ENCODE measurements at regions not wholly inside any gene's neighbourhood (a gene's known extent, or its start where the extent isn't known, plus 50 kb on each side); places are given as distances from the start of the nearest gene placed in this dataset.
"Not testable (repeated sequence)": the region's sequence is repeated elsewhere in the genome, so short reads cannot be mapped to it uniquely, and the experiment has no call there.

DNA sequence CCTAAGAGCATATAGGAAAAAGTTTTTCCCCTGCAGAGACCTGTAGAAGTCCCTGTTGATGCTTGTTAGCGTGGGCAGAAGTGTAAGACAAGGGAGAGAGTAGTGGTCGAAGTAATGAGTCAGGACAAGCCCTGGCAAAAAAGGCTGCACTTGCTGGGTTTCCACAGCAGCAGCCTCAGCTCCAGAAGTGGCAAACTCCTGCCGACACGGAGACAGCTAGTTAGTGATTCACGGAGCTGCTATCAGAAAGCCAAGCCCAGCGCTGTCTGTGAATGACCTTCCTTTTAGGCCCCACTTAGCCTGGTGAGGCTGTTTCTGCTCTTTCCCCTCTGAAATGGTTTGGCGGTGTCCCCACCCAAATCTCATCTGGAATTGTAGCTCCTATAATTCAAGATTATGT, 109.1 kb downstream of the FAM50B start:
- Histone ChIP-seq H3K4me1 (ENCODE audit: control insufficient read depth in 2 of 2, insufficient read depth in 2 of 2, low read length in 2 of 2) (no peaks in the 10 kb centered on the region), H3K27ac (ENCODE audit: low read depth in 2 of 2, low read length in 2 of 2) (no peak overlapping the region), H3K27me3 (ENCODE audit: control insufficient read depth in 2 of 2, insufficient read depth in 2 of 2, low read length in 2 of 2) (peaks cover 0 to 2% of the 10 kb centered on the region in 2 donors), H3K9me3 (ENCODE audit: control insufficient read depth in 2 of 2, low read length in 2 of 2) (no peaks in the 10 kb centered on the region), H3K4me3 (ENCODE audit: low read length in 2 of 2) (no peak overlapping the region), H3K9ac (ENCODE audit: low read depth in 1 of 2, low read length in 2 of 2) (no peak overlapping the region), H3K36me3 (ENCODE audit: control insufficient read depth in 2 of 2, insufficient read depth in 2 of 2, low read length in 2 of 2) (no peaks in the 10 kb centered on the region)

DNA sequence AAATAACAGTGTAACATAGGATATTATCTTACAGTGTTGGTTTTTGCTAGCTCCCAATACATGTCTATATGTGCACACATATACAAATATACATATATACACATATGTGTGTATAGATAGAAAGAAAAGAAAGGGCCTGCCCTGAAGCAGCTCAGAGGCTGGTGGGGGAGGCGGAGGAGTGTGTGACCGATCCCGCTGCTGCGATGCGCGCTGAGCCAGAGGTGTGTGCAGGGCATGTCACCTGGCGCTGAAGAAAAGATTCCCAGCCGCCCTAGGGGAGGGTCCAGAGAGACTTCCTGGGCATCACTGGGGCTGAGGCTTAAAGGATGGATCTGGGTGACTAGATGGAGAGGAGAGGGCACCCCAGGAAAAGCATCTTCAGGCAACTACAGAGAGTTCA, 110.2 kb downstream of the FAM50B start:
- Histone ChIP-seq H3K27ac (ENCODE audit: low read depth in 2 of 2, low read length in 2 of 2) (no peak overlapping the region), H3K4me3 (ENCODE audit: low read length in 2 of 2) (no peak overlapping the region), H3K4me1 (ENCODE audit: control insufficient read depth in 2 of 2, insufficient read depth in 2 of 2, low read length in 2 of 2) (no peaks in the 10 kb centered on the region), H3K9me3 (ENCODE audit: control insufficient read depth in 2 of 2, low read length in 2 of 2) (no peaks in the 10 kb centered on the region), H3K36me3 (ENCODE audit: control insufficient read depth in 2 of 2, insufficient read depth in 2 of 2, low read length in 2 of 2) (no peaks in the 10 kb centered on the region), H3K27me3 (ENCODE audit: control insufficient read depth in 2 of 2, insufficient read depth in 2 of 2, low read length in 2 of 2) (peaks cover 0 to 2% of the 10 kb centered on the region in 2 donors), H3K9ac (ENCODE audit: low read depth in 1 of 2, low read length in 2 of 2) (no peak overlapping the region)

DNA sequence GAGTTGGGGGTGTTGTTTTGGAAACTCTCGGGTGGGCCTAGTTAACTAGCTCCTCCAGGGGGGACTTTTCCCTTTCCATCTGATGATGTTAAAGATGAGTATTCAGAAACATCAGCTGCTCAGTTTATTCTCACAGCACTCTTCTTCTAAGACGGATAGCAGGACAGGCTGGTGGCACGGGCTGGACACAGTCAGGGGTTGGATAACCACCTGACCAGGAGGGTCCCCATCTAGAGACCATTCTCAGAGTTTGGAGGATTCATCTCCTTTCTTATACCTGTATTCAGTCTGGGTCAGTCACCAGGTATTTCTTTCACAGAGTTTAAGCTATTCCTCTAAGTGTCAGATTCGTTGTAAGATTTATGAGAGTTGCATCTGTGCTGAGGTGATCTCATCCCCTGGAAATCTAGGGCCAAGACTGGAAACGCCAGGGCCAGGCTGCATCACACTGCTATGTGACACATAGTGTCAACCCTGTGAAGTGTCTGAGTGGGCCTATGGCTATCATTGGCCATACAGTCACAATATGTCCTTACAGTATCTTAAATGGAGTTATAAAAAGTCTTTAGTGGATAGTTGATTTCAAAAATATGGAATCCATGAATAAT, 111.7 kb downstream of the FAM50B start:
- peaks cover 0 to 2% of the 10 kb centered on the region in 2 donors for H3K27me3 ChIP-seq (ENCODE audit: control insufficient read depth in 2 of 2, insufficient read depth in 2 of 2, low read length in 2 of 2)
- H3K9ac ChIP-seq (ENCODE audit: low read depth in 1 of 2, low read length in 2 of 2), result no peak overlapping the region
- no peaks in the 10 kb centered on the region for H3K4me1 ChIP-seq (ENCODE audit: control insufficient read depth in 2 of 2, insufficient read depth in 2 of 2, low read length in 2 of 2)
- no peak overlapping the region for H3K4me3 ChIP-seq (ENCODE audit: low read length in 2 of 2)
- no peak overlapping the region for H3K27ac ChIP-seq (ENCODE audit: low read depth in 2 of 2, low read length in 2 of 2)
- no peaks in the 10 kb centered on the region for H3K36me3 ChIP-seq (ENCODE audit: control insufficient read depth in 2 of 2, insufficient read depth in 2 of 2, low read length in 2 of 2)
- no peaks in the 10 kb centered on the region for H3K9me3 ChIP-seq (ENCODE audit: control insufficient read depth in 2 of 2, low read length in 2 of 2)

GRCh38 chr6:3961581-3962215, 112.5 kb downstream of the FAM50B start:
- Histone ChIP-seq H3K4me3 (ENCODE audit: low read length in 2 of 2) (no peak overlapping the region), H3K9me3 (ENCODE audit: control insufficient read depth in 2 of 2, low read length in 2 of 2) (no peaks in the 10 kb centered on the region), H3K27ac (ENCODE audit: low read depth in 2 of 2, low read length in 2 of 2) (no peak overlapping the region), H3K27me3 (ENCODE audit: control insufficient read depth in 2 of 2, insufficient read depth in 2 of 2, low read length in 2 of 2) (peaks cover 0 to 2% of the 10 kb centered on the region in 2 donors), H3K9ac (ENCODE audit: low read depth in 1 of 2, low read length in 2 of 2) (no peak overlapping the region), H3K4me1 (ENCODE audit: control insufficient read depth in 2 of 2, insufficient read depth in 2 of 2, low read length in 2 of 2) (no peaks in the 10 kb centered on the region), H3K36me3 (ENCODE audit: control insufficient read depth in 2 of 2, insufficient read depth in 2 of 2, low read length in 2 of 2) (no peaks in the 10 kb centered on the region)

GRCh38 chr6:3962291-3963280, 113.4 kb downstream of the FAM50B start:
- Histone ChIP-seq H3K27me3 (ENCODE audit: control insufficient read depth in 2 of 2, insufficient read depth in 2 of 2, low read length in 2 of 2) (peaks cover 0 to 2% of the 10 kb centered on the region in 2 donors), H3K4me1 (ENCODE audit: control insufficient read depth in 2 of 2, insufficient read depth in 2 of 2, low read length in 2 of 2) (no peaks in the 10 kb centered on the region), H3K9me3 (ENCODE audit: control insufficient read depth in 2 of 2, low read length in 2 of 2) (no peaks in the 10 kb centered on the region), H3K9ac (ENCODE audit: low read depth in 1 of 2, low read length in 2 of 2) (no peak overlapping the region), H3K27ac (ENCODE audit: low read depth in 2 of 2, low read length in 2 of 2) (no peak overlapping the region), H3K36me3 (ENCODE audit: control insufficient read depth in 2 of 2, insufficient read depth in 2 of 2, low read length in 2 of 2) (no peaks in the 10 kb centered on the region), H3K4me3 (ENCODE audit: low read length in 2 of 2) (no peak overlapping the region)

DNA sequence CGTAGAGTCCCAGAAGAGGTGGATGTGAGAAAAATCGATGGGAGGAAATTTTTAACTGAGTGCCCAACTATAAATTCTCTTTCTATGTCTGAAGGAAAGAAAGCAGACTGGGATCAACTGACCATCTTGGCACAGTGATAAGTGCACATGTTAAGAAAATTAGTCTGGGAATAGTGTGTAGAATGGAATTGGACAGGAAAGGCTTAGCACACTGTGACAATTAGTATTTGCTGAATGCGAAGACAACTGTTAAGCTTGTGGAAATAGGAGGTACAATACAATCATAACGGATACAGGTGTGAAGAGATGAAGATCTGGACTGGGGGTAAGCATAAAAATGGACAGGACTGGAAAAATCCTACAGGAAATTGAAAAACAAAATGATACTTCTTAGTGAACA, 114.3 kb downstream of the FAM50B start:
- Histone ChIP-seq H3K36me3 (ENCODE audit: control insufficient read depth in 2 of 2, insufficient read depth in 2 of 2, low read length in 2 of 2) (no peaks in the 10 kb centered on the region), H3K9me3 (ENCODE audit: control insufficient read depth in 2 of 2, low read length in 2 of 2) (no peaks in the 10 kb centered on the region), H3K9ac (ENCODE audit: low read depth in 1 of 2, low read length in 2 of 2) (no peak overlapping the region), H3K27ac (ENCODE audit: low read depth in 2 of 2, low read length in 2 of 2) (no peak overlapping the region), H3K27me3 (ENCODE audit: control insufficient read depth in 2 of 2, insufficient read depth in 2 of 2, low read length in 2 of 2) (no peaks in the 10 kb centered on the region), H3K4me1 (ENCODE audit: control insufficient read depth in 2 of 2, insufficient read depth in 2 of 2, low read length in 2 of 2) (no peaks in the 10 kb centered on the region), H3K4me3 (ENCODE audit: low read length in 2 of 2) (no peak overlapping the region)

GRCh38 chr6:3965071-3965718, 113.7 kb downstream of the FAM217A start:
- H3K4me1 ChIP-seq (ENCODE audit: control insufficient read depth in 2 of 2, insufficient read depth in 2 of 2, low read length in 2 of 2), result no peaks in the 10 kb centered on the region
- H3K4me3 ChIP-seq (ENCODE audit: low read length in 2 of 2), result no peak overlapping the region
- no peaks in the 10 kb centered on the region for H3K27me3 ChIP-seq (ENCODE audit: control insufficient read depth in 2 of 2, insufficient read depth in 2 of 2, low read length in 2 of 2)
- H3K9me3 ChIP-seq (ENCODE audit: control insufficient read depth in 2 of 2, low read length in 2 of 2), result no peaks in the 10 kb centered on the region
- H3K36me3 ChIP-seq (ENCODE audit: control insufficient read depth in 2 of 2, insufficient read depth in 2 of 2, low read length in 2 of 2), result no peaks in the 10 kb centered on the region
- no peak overlapping the region for H3K9ac ChIP-seq (ENCODE audit: low read depth in 1 of 2, low read length in 2 of 2)
- H3K27ac ChIP-seq (ENCODE audit: low read depth in 2 of 2, low read length in 2 of 2), result no peak overlapping the region

DNA sequence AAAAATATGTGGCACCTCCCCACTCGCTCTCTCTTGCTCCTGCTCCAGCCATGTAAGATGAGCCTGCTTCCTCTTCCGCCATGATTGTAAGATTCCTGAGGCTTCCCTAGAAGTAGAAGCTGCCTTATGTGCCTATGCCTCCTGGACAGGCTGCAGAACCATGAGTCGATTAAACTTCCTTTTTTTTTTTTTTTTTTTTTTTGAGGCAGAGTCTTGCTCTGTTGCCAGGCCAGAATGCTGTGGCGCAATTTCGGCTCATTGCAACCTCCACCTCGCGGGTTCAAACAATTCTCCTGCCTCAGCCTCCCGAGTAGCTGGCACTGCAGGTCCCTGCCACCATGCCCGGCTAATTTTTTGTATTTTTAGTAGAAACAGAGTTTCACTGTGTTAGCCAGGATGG, 112.5 kb downstream of the FAM217A start:
- Histone ChIP-seq H3K9ac (ENCODE audit: low read depth in 1 of 2, low read length in 2 of 2) (no peak overlapping the region), H3K27ac (ENCODE audit: low read depth in 2 of 2, low read length in 2 of 2) (no peak overlapping the region), H3K4me3 (ENCODE audit: low read length in 2 of 2) (no peak overlapping the region), H3K9me3 (ENCODE audit: control insufficient read depth in 2 of 2, low read length in 2 of 2) (no peaks in the 10 kb centered on the region), H3K36me3 (ENCODE audit: control insufficient read depth in 2 of 2, insufficient read depth in 2 of 2, low read length in 2 of 2) (no peaks in the 10 kb centered on the region), H3K4me1 (ENCODE audit: control insufficient read depth in 2 of 2, insufficient read depth in 2 of 2, low read length in 2 of 2) (no peaks in the 10 kb centered on the region), H3K27me3 (ENCODE audit: control insufficient read depth in 2 of 2, insufficient read depth in 2 of 2, low read length in 2 of 2) (no peaks in the 10 kb centered on the region)

DNA sequence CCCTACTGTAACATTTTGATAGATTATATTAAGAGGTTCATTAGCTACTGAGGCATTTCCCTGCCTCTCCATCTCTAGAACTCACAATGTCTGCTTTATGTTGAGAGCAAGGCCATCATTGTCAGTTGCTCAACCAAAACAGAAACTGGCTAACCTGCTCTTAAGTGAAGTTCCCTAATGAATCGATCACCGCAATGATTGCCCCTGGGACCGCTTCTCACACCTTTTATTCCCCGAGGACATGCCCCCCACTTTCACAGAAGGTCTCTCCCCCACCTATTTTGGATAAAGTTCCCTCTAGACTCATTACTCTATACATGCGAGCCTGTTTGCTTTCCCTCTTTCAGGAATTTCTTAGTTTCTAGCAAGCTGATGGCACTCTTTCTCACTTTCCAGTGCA, 108.8 kb downstream of the FAM217A start:
- H3K9me3 ChIP-seq (ENCODE audit: control insufficient read depth in 2 of 2, low read length in 2 of 2), result no peaks in the 10 kb centered on the region
- H3K27me3 ChIP-seq (ENCODE audit: control insufficient read depth in 2 of 2, insufficient read depth in 2 of 2, low read length in 2 of 2), result no peaks in the 10 kb centered on the region
- no peak overlapping the region for H3K4me3 ChIP-seq (ENCODE audit: low read length in 2 of 2)
- H3K9ac ChIP-seq (ENCODE audit: low read depth in 1 of 2, low read length in 2 of 2), result no peak overlapping the region
- H3K27ac ChIP-seq (ENCODE audit: low read depth in 2 of 2, low read length in 2 of 2), result no peak overlapping the region
- no peaks in the 10 kb centered on the region for H3K4me1 ChIP-seq (ENCODE audit: control insufficient read depth in 2 of 2, insufficient read depth in 2 of 2, low read length in 2 of 2)
- H3K36me3 ChIP-seq (ENCODE audit: control insufficient read depth in 2 of 2, insufficient read depth in 2 of 2, low read length in 2 of 2), result no peaks in the 10 kb centered on the region

DNA sequence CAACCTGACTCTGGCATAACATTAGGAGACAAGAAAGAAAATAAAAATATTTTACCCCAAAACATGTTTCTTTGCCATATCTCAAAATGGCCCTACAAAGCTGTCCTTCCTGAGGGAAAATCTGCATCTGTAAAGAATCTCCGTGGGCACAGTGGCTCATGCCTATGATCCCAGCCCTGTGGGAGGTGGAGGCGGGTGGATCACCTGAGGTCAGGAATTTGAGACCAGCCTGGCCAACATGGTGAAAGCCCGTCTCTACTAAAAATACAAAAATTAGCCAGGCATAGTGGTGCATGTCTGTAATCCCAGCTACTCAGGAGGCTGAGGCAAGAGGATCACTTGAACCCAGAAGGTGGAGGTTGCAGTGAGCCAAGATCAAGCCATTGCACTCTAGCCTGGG, 105.8 kb downstream of the FAM217A start:
- H3K27ac ChIP-seq (ENCODE audit: low read depth in 2 of 2, low read length in 2 of 2); H3K27me3 ChIP-seq (ENCODE audit: control insufficient read depth in 2 of 2, insufficient read depth in 2 of 2, low read length in 2 of 2); H3K36me3 ChIP-seq (ENCODE audit: control insufficient read depth in 2 of 2, insufficient read depth in 2 of 2, low read length in 2 of 2); H3K4me1 ChIP-seq (ENCODE audit: control insufficient read depth in 2 of 2, insufficient read depth in 2 of 2, low read length in 2 of 2); H3K4me3 ChIP-seq (ENCODE audit: low read length in 2 of 2); H3K9me3 ChIP-seq (ENCODE audit: control insufficient read depth in 2 of 2, low read length in 2 of 2); H3K9ac ChIP-seq (ENCODE audit: low read depth in 1 of 2, low read length in 2 of 2): not testable (repeated sequence)

Measured in mucosa of rectum (tissue), 2 donors.